Muscle of leg (tissue), 3 donors: ENCODE measurements at regions not wholly inside any gene's neighbourhood (a gene's known extent, or its start where the extent isn't known, plus 50 kb on each side); places are given as distances from the start of the nearest gene placed in this dataset.
"Not testable (repeated sequence)": the region's sequence is repeated elsewhere in the genome, so short reads cannot be mapped to it uniquely, and the experiment has no call there.

Experiments used
- DNase-seq: peaks from one replicate; pipeline ENCODE4 v3.0.0; 2013
- H3K27ac ChIP-seq: one replicate; pipeline ENCODE4 v1.5.1; 2013; ENCODE audit warnings: mild to moderate bottlenecking, low read length, control low read depth
- H3K27me3 ChIP-seq: one replicate; pipeline ENCODE4 v1.6.1; 2013; ENCODE audit warnings: low read length; ENCODE audit not compliant: control insufficient read depth, insufficient read depth
- H3K36me3 ChIP-seq: one replicate; pipeline ENCODE4 v1.6.1; 2013; ENCODE audit warnings: low read length; ENCODE audit not compliant: control insufficient read depth, insufficient read depth
- H3K4me1 ChIP-seq: one replicate; pipeline ENCODE4 v1.6.1; 2013; ENCODE audit warnings: low read length; ENCODE audit not compliant: control insufficient read depth, insufficient read depth
- H3K4me3 ChIP-seq: one replicate; pipeline ENCODE4 v1.5.1; 2013; ENCODE audit warnings: low read length, control low read depth
- H3K9me3 ChIP-seq: replicated peaks from 2 replicates; pipeline ENCODE4 v1.6.1; 2013; ENCODE audit warnings: low read depth, low read length; ENCODE audit not compliant: control insufficient read depth
- WGBS: methylation state at CpG from one replicate; pipeline ENCODE4 v1.1.5; 2013; ENCODE audit warnings: missing lambda C conversion rate; ENCODE audit not compliant: insufficient coverage; 5-methylcytosine and 5-hydroxymethylcytosine counted together

- Histone ChIP-seq H3K4me1 (no peaks in the 10 kb centered on the region), H3K4me3 (no peak overlapping the region), H3K27ac (no peak overlapping the region), H3K27me3 (peaks cover 8% of the 10 kb centered on the region), H3K36me3 (no peaks in the 10 kb centered on the region), H3K9me3 (peaks cover 5% of the 10 kb centered on the region)
- no peak for DNase-seq
- no CpG with 5 or more reads among the region's 8 CpGs for WGBS
These were observed 129.7 kb downstream of the PHETA1 start for GRCh38 chr12:111239235-111239634.

GRCh38 chr12:111238075-111238734, 130.7 kb downstream of the PHETA1 start:
- no peak for DNase-seq
- no peak overlapping the region for H3K27ac ChIP-seq
- no peaks in the 10 kb centered on the region for H3K4me1 ChIP-seq
- no peaks in the 10 kb centered on the region for H3K9me3 ChIP-seq
- H3K27me3 ChIP-seq = peaks cover 8% of the 10 kb centered on the region
- H3K4me3 ChIP-seq = no peak overlapping the region
- WGBS = 40% methylated on average over 1 of the region's 5 CpGs
- H3K36me3 ChIP-seq = no peaks in the 10 kb centered on the region

GRCh38 chr12:111234491-111234890, 134.4 kb downstream of the PHETA1 start:
- H3K27me3 ChIP-seq, H3K9me3 ChIP-seq, DNase-seq, H3K27ac ChIP-seq, H3K4me3 ChIP-seq, H3K4me1 ChIP-seq, H3K36me3 ChIP-seq: not testable (repeated sequence)
- 78% methylated on average over 1 of the region's 4 CpGs for WGBS

DNA sequence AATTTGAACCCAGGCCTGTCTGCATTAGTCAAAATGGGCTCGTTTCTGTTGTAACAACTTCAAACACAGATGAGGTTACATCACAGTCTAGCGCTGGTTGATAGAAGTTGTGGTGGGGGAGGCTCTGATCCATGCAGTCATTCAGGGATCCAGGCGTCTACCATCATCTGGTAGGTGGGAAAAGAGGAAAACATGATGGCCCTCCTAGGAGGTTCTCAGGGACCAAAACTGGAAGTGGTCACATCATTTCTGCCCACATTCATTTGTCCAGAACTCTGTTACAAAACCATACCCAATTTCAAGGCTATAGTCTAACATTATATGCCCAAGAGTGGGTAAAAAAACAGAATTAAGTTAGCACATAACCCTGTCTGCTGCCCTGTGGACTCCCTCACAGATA, 135.1 kb downstream of the PHETA1 start:
- H3K27ac ChIP-seq = no peak overlapping the region
- H3K9me3 ChIP-seq = no peaks in the 10 kb centered on the region
- H3K36me3 ChIP-seq = no peaks in the 10 kb centered on the region
- H3K27me3 ChIP-seq = peaks cover 6% of the 10 kb centered on the region
- no peak overlapping the region for H3K4me3 ChIP-seq
- WGBS = no CpG with 5 or more reads among the region's 3 CpGs
- no peak for DNase-seq
- no peaks in the 10 kb centered on the region for H3K4me1 ChIP-seq

GRCh38 chr12:111230649-111231048, 138.2 kb downstream of the PHETA1 start:
- Histone ChIP-seq H3K4me3 (no peak overlapping the region), H3K4me1 (no peaks in the 10 kb centered on the region), H3K9me3 (no peaks in the 10 kb centered on the region), H3K27me3 (peaks cover 5% of the 10 kb centered on the region), H3K36me3 (no peaks in the 10 kb centered on the region), H3K27ac (no peak overlapping the region)
- DNase-seq = no peak
- WGBS = no CpG with 5 or more reads among the region's 3 CpGs

- H3K27me3 ChIP-seq = peaks cover 5% of the 10 kb centered on the region
- no peak overlapping the region for H3K4me3 ChIP-seq
- H3K9me3 ChIP-seq = no peaks in the 10 kb centered on the region
- DNase-seq = no peak
- WGBS = no CpG with 5 or more reads among the region's 5 CpGs
- H3K36me3 ChIP-seq = no peaks in the 10 kb centered on the region
- H3K27ac ChIP-seq = no peak overlapping the region
- peaks cover 3% of the 10 kb centered on the region for H3K4me1 ChIP-seq
These were observed 139.8 kb downstream of the PHETA1 start for GRCh38 chr12:111228916-111229666.

DNA sequence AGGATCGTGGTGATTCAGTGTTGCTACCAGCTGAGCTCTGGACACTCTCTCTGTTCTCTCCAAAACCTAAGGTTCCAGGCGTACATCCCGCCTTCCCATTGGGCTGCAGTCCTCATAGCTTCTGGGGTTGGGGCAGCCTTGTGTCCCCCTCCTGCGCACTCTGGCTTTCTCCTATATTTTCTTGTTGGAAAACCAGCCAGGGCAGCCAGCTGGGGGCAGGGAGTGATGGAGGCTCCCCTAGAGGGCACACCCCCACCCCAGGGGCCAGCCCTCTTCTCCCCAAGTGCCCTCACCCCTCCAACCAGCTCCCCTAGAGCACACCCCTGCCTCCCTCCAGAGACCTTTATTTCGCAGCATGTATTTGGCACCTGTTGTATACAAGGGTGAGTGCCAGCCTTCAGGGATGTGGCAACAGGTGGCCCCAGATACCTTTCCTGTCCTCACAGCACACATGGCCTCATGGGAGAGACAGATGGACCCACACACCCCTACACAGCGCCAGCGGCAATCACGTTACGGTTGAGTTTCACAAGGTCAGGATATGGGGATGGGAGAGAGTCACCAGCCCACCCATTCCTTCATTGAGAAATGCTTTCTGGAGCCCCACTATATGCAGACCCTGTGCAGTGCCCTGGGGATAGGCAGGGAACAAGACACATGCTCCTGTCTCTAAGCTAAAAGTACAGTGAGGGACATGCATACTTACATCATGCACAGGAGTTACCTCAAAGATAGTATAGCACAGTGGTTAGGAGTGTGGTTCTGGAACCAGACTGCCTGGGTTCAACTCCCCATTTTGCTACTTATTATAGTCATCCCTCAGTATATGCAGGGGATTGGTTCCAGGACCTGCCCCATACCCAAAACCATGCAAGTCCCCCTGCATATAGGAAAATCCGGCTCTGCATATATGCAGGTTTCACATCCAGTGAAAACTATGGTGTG, 141.1 kb downstream of the PHETA1 start:
- no peak overlapping the region for H3K27ac ChIP-seq
- peaks cover 3% of the 10 kb centered on the region for H3K4me1 ChIP-seq
- no peaks in the 10 kb centered on the region for H3K9me3 ChIP-seq
- no peak for DNase-seq
- no peaks in the 10 kb centered on the region for H3K36me3 ChIP-seq
- H3K27me3 ChIP-seq = peaks cover 5% of the 10 kb centered on the region
- 100% methylated on average over 2 of the region's 10 CpGs for WGBS
- H3K4me3 ChIP-seq = no peak overlapping the region

DNA sequence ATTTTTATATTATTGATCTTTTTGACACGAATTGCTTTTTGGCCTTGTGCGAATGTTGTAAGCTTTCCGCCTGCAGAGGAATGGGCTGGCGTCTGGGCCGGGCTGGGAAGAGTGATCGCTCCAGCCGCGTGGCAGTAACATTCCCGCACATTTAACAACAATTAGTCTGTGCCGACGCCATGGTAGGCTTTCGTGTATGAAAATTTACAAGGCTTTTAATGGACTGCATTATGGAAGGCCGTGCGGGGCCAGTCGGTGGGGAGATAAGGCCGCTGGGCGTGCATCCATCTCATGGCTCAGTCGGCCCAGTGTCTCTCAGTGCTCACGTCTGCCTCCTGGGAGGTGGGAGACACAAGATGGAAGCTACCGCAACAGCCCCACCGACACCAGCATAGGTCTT, 142.2 kb downstream of the PHETA1 start:
- Histone ChIP-seq H3K27ac (no peak overlapping the region), H3K27me3 (peaks cover 5% of the 10 kb centered on the region), H3K4me3 (no peak overlapping the region), H3K36me3 (no peaks in the 10 kb centered on the region), H3K9me3 (no peaks in the 10 kb centered on the region), H3K4me1 (peaks cover 3% of the 10 kb centered on the region)
- 77% methylated on average over 15 of the region's 21 CpGs for whole genome bisulfite sequencing
- DNase-seq = no peak

DNA sequence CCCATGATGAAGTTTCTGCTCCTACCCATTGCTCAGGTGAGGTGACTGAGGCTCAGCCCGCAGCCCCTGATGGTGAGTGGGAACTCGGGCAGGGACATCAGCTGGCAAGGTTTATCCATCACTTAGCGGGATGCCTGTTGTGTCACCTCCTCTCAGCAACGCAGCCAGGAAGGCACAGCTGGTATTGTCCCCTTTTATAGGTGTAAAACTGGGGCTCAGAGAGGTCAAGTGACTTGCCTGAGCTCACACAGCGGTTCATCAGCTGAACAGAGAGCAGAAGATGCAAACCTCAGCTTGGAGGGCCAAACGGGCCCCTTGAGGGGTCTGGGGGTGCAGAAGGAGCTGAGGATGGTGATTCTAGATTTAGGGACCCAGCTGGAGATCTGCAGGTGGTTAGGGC, 143.6 kb downstream of the PHETA1 start:
- no peak overlapping the region for H3K4me3 ChIP-seq
- WGBS = 85% methylated on average over 6 of the region's 6 CpGs
- H3K27me3 ChIP-seq = peaks cover 2% of the 10 kb centered on the region
- no peak overlapping the region for H3K27ac ChIP-seq
- peaks cover 3% of the 10 kb centered on the region for H3K4me1 ChIP-seq
- no peak for DNase-seq
- no peaks in the 10 kb centered on the region for H3K9me3 ChIP-seq
- no peaks in the 10 kb centered on the region for H3K36me3 ChIP-seq
